ENCODE measurements at regions not wholly inside any gene's neighbourhood (a gene's known extent, or its start where the extent isn't known, plus 50 kb on each side); places are given as distances from the start of the nearest gene placed in this dataset.

DNA sequence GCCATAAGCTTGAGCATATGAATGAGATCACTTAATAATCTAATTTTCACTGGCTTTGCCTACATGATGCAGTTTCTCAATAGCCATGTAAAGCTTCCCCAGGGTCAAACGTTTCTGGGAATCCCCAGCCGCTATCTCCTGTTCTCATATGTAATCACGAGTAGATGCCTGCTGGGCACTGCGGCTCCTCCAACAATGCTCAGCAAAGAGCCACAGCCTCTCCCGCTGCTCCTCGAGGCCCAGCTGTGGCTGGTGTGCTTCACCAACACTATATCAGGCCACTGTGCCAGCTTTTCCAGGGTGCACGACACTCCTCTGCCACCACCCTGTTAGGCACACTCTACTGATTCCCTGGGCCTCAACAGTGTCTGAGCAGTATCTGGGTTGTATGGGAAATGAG is 78.3 kb upstream of the RASGEF1B start:
- intact Hi-C loops (cut with micrococcal nuclease) = no loop called here
- DNase-seq = no peak
- Histone ChIP-seq H3K36me3 (replicated peaks in 1 of 2; ENCODE audit: control insufficient read depth in 1 of 2, insufficient read depth in 2 of 2, low read length in 2 of 2) (no peaks in the 10 kb centered on the region), H2AFZ (ENCODE audit: insufficient read depth, low read depth, low read length, poor library complexity, severe bottlenecking) (no peak overlapping the region), H3K27ac (ENCODE audit: low read depth in 1 of 2, low read length in 2 of 2) (no peak overlapping the region), H3K27me3 (ENCODE audit: control insufficient read depth in 2 of 2, insufficient read depth in 2 of 2, low read length in 2 of 2) (no peaks in the 10 kb centered on the region), H3K9me3 (replicated peaks in 1 of 2; ENCODE audit: control insufficient read depth in 1 of 2, insufficient read depth in 1 of 2, low read length in 2 of 2) (no peaks in the 10 kb centered on the region), H3K79me2 (ENCODE audit: insufficient read depth, low read length) (no peaks in the 10 kb centered on the region), H3K4me1 (ENCODE audit: control insufficient read depth in 1 of 2, insufficient read depth in 2 of 2, low read length in 2 of 2) (no peaks in the 10 kb centered on the region), H4K20me1 (ENCODE audit: insufficient read depth, low read length) (no peaks in the 10 kb centered on the region), H3K4me3 (replicated peaks in 1 of 3; ENCODE audit: low read depth in 2 of 3, low read length in 3 of 3) (no peak overlapping the region), H3K9ac (ENCODE audit: insufficient read depth, low read length, poor library complexity, severe bottlenecking) (no peak overlapping the region), H3K4me2 (replicated peaks; ENCODE audit: extremely low read depth, low read length, poor library complexity, severe bottlenecking) (no peak overlapping the region)
- peaks cover 0 to 5% (median 2%) of the 10 kb centered on the region in 3 donors for H3K27me3 Mint-ChIP-seq (ENCODE audit: low read depth in 3 of 3)
- H3K4me1 Mint-ChIP-seq = peaks cover 8% of the 10 kb centered on the region
- TF ChIP-seq, protein P1, sequence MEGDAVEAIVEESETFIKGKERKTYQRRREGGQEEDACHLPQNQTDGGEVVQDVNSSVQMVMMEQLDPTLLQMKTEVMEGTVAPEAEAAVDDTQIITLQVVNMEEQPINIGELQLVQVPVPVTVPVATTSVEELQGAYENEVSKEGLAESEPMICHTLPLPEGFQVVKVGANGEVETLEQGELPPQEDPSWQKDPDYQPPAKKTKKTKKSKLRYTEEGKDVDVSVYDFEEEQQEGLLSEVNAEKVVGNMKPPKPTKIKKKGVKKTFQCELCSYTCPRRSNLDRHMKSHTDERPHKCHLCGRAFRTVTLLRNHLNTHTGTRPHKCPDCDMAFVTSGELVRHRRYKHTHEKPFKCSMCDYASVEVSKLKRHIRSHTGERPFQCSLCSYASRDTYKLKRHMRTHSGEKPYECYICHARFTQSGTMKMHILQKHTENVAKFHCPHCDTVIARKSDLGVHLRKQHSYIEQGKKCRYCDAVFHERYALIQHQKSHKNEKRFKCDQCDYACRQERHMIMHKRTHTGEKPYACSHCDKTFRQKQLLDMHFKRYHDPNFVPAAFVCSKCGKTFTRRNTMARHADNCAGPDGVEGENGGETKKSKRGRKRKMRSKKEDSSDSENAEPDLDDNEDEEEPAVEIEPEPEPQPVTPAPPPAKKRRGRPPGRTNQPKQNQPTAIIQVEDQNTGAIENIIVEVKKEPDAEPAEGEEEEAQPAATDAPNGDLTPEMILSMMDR (IDR thresholded peaks at IDR 0.05) = no peak
- peaks cover 0 to 8% (median 3%) of the 10 kb centered on the region in 7 donors for H3K9me3 Mint-ChIP-seq
- H3K27ac Mint-ChIP-seq = no peak overlapping the region
- no peak overlapping the region for H3K4me3 Mint-ChIP-seq
- no peaks in the 10 kb centered on the region for H3K36me3 Mint-ChIP-seq
- 92% methylated on average over 4 of the region's 7 CpGs for WGBS (ENCODE audit: insufficient coverage)

DNA sequence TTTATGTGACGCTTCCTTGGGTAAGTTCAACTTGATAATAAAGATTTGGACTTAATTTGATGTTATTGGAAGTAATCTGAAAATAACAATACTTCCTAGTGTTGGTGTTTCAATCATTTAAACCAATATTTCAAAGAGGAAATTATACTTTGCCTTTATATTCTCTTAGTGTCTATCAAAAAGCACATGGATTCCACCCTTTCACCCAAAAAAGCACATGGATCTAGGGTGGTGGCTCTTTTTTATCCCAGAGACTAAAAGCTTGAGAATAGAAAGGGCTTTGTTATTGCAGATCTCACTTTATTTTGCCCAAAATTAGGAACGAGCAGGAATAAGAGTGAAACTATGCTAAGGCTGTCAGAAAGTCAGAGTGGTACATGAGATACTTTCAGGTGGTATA is 75.1 kb upstream of the RASGEF1B start:
- Mint-ChIP-seq H3K9me3 (peaks cover 0 to 11% (median 4%) of the 10 kb centered on the region in 7 donors), H3K27me3 (ENCODE audit: low read depth in 3 of 3) (peaks cover 0 to 5% (median 2%) of the 10 kb centered on the region in 3 donors), H3K4me1 (no peaks in the 10 kb centered on the region), H3K36me3 (no peaks in the 10 kb centered on the region), H3K4me3 (no peak overlapping the region), H3K27ac (no peak overlapping the region)
- WGBS (ENCODE audit: insufficient coverage) = 83% methylated on average over 1 of the region's 2 CpGs
- intact Hi-C loops (cut with micrococcal nuclease) = no loop called here
- Histone ChIP-seq H3K9ac (ENCODE audit: insufficient read depth, low read length, poor library complexity, severe bottlenecking) (no peak overlapping the region), H3K27ac (ENCODE audit: low read depth in 1 of 2, low read length in 2 of 2) (no peak overlapping the region), H4K20me1 (ENCODE audit: insufficient read depth, low read length) (no peaks in the 10 kb centered on the region), H3K27me3 (ENCODE audit: control insufficient read depth in 2 of 2, insufficient read depth in 2 of 2, low read length in 2 of 2) (no peaks in the 10 kb centered on the region), H3K36me3 (replicated peaks in 1 of 2; ENCODE audit: control insufficient read depth in 1 of 2, insufficient read depth in 2 of 2, low read length in 2 of 2) (no peaks in the 10 kb centered on the region), H3K79me2 (ENCODE audit: insufficient read depth, low read length) (no peaks in the 10 kb centered on the region), H2AFZ (ENCODE audit: insufficient read depth, low read depth, low read length, poor library complexity, severe bottlenecking) (no peak overlapping the region), H3K9me3 (replicated peaks in 1 of 2; ENCODE audit: control insufficient read depth in 1 of 2, insufficient read depth in 1 of 2, low read length in 2 of 2) (no peaks in the 10 kb centered on the region), H3K4me2 (replicated peaks; ENCODE audit: extremely low read depth, low read length, poor library complexity, severe bottlenecking) (no peak overlapping the region), H3K4me1 (ENCODE audit: control insufficient read depth in 1 of 2, insufficient read depth in 2 of 2, low read length in 2 of 2) (no peaks in the 10 kb centered on the region), H3K4me3 (replicated peaks in 1 of 3; ENCODE audit: low read depth in 2 of 3, low read length in 3 of 3) (no peak overlapping the region)
- TF ChIP-seq, protein P1 (IDR thresholded peaks at IDR 0.05) = no peak
- DNase-seq = no peak

Data from CD14-positive monocyte (primary cell).